ENCODE measurements at regions not wholly inside any gene's neighbourhood (a gene's known extent, or its start where the extent isn't known, plus 50 kb on each side); places are given as distances from the start of the nearest gene placed in this dataset.
"Not testable (repeated sequence)": the region's sequence is repeated elsewhere in the genome, so short reads cannot be mapped to it uniquely, and the experiment has no call there.

GRCh38 chr5:96203761-96204160 lies 229.3 kb downstream of the PCSK1 start:
- Mint-ChIP-seq H3K36me3 (peaks cover 7 to 12% of the 10 kb centered on the region in 2 donors), H3K9me3 (peaks cover 21 to 25% of the 10 kb centered on the region in 2 donors), H3K27ac (no peak overlapping the region), H3K4me3 (no peak overlapping the region), H3K4me1 (no peaks in the 10 kb centered on the region), H3K27me3 (no peaks in the 10 kb centered on the region)
- ATAC-seq (replicated peaks): no peak
- no peak for DNase-seq

- Mint-ChIP-seq H3K9me3 (peaks cover 0 to 4% of the 10 kb centered on the region in 2 donors), H3K27me3 (no peaks in the 10 kb centered on the region), H3K4me3 (no peak overlapping the region), H3K36me3 (no peaks in the 10 kb centered on the region), H3K27ac (no peak overlapping the region), H3K4me1 (no peaks in the 10 kb centered on the region)
- ATAC-seq (replicated peaks) (no peak), DNase-seq (no peak)
These were observed 231.5 kb downstream of the PCSK1 start for GRCh38 chr5:96201503-96201902.

GRCh38 chr5:96200641-96201040 lies 232.4 kb downstream of the PCSK1 start:
- no peak for ATAC-seq (replicated peaks)

GRCh38 chr5:96199713-96200183 lies 233.3 kb downstream of the PCSK1 start:
- no peaks in the 10 kb centered on the region for H3K36me3 Mint-ChIP-seq
- no peaks in the 10 kb centered on the region for H3K4me1 Mint-ChIP-seq
- no peak for DNase-seq
- no peak for ATAC-seq (replicated peaks)
- no peak overlapping the region for H3K27ac Mint-ChIP-seq
- no peaks in the 10 kb centered on the region for H3K27me3 Mint-ChIP-seq
- H3K4me3 Mint-ChIP-seq: no peak overlapping the region
- no peaks in the 10 kb centered on the region for H3K9me3 Mint-ChIP-seq

More at GRCh38 chr5:96200641-96201040, 232.4 kb downstream of the PCSK1 start:
- Mint-ChIP-seq H3K27me3 (no peaks in the 10 kb centered on the region), H3K27ac (no peak overlapping the region), H3K4me3 (no peak overlapping the region), H3K36me3 (no peaks in the 10 kb centered on the region), H3K9me3 (peaks cover 0 to 2% of the 10 kb centered on the region in 2 donors), H3K4me1 (no peaks in the 10 kb centered on the region)
- no peak for DNase-seq

GRCh38 chr5:96198356-96199058 lies 234.5 kb downstream of the PCSK1 start:
- H3K27me3 Mint-ChIP-seq: no peaks in the 10 kb centered on the region
- H3K4me1 Mint-ChIP-seq: no peaks in the 10 kb centered on the region
- H3K9me3 Mint-ChIP-seq: no peaks in the 10 kb centered on the region
- H3K27ac Mint-ChIP-seq: no peak overlapping the region
- no peak overlapping the region for H3K4me3 Mint-ChIP-seq
- no peak for DNase-seq
- no peaks in the 10 kb centered on the region for H3K36me3 Mint-ChIP-seq
- no peak for ATAC-seq (replicated peaks)

GRCh38 chr5:96197767-96198166 lies 235.3 kb downstream of the PCSK1 start:
- H3K4me3 Mint-ChIP-seq: not testable (repeated sequence)

GRCh38 chr5:96197347-96197746 lies 235.7 kb upstream of the ELL2 start:
- H3K4me3 Mint-ChIP-seq: no peak overlapping the region
- ATAC-seq (replicated peaks) (no peak), DNase-seq (no peak)
- H3K36me3 Mint-ChIP-seq: no peaks in the 10 kb centered on the region
- no peak overlapping the region for H3K27ac Mint-ChIP-seq
- H3K27me3 Mint-ChIP-seq: no peaks in the 10 kb centered on the region
- no peaks in the 10 kb centered on the region for H3K9me3 Mint-ChIP-seq
- no peaks in the 10 kb centered on the region for H3K4me1 Mint-ChIP-seq

More at GRCh38 chr5:96197767-96198166, 235.3 kb downstream of the PCSK1 start:
- H3K9me3 Mint-ChIP-seq; DNase-seq; H3K27me3 Mint-ChIP-seq; H3K36me3 Mint-ChIP-seq; H3K4me1 Mint-ChIP-seq; ATAC-seq (replicated peaks); H3K27ac Mint-ChIP-seq: not testable (repeated sequence)

GRCh38 chr5:96196890-96197289 lies 235.2 kb upstream of the ELL2 start:
- no peak overlapping the region for H3K27ac Mint-ChIP-seq
- no peaks in the 10 kb centered on the region for H3K27me3 Mint-ChIP-seq
- H3K4me3 Mint-ChIP-seq: no peak overlapping the region
- H3K4me1 Mint-ChIP-seq: no peaks in the 10 kb centered on the region
- DNase-seq: no peak
- no peak for ATAC-seq (replicated peaks)
- no peaks in the 10 kb centered on the region for H3K36me3 Mint-ChIP-seq
- no peaks in the 10 kb centered on the region for H3K9me3 Mint-ChIP-seq

GRCh38 chr5:96196407-96196806 lies 234.8 kb upstream of the ELL2 start:
- Mint-ChIP-seq H3K27ac (no peak overlapping the region), H3K4me1 (no peaks in the 10 kb centered on the region), H3K36me3 (no peaks in the 10 kb centered on the region), H3K9me3 (no peaks in the 10 kb centered on the region), H3K27me3 (no peaks in the 10 kb centered on the region), H3K4me3 (no peak overlapping the region)
- DNase-seq: no peak
- ATAC-seq (replicated peaks): no peak

- no peak overlapping the region for H3K27ac Mint-ChIP-seq
- H3K27me3 Mint-ChIP-seq: no peaks in the 10 kb centered on the region
- no peaks in the 10 kb centered on the region for H3K9me3 Mint-ChIP-seq
- H3K4me3 Mint-ChIP-seq: no peak overlapping the region
- no peaks in the 10 kb centered on the region for H3K4me1 Mint-ChIP-seq
- DNase-seq: no peak
- ATAC-seq (replicated peaks): no peak
- no peaks in the 10 kb centered on the region for H3K36me3 Mint-ChIP-seq
These were observed 233.5 kb upstream of the ELL2 start for GRCh38 chr5:96195123-96195522.

- Mint-ChIP-seq H3K27ac (no peak overlapping the region), H3K36me3 (no peaks in the 10 kb centered on the region), H3K4me1 (no peaks in the 10 kb centered on the region)
These were observed 232.9 kb upstream of the ELL2 start for GRCh38 chr5:96194593-96194992.

GRCh38 chr5:96193946-96194345 lies 232.3 kb upstream of the ELL2 start:
- DNase-seq (no peak), ATAC-seq (replicated peaks) (no peak)
- H3K4me1 Mint-ChIP-seq: no peaks in the 10 kb centered on the region
- no peaks in the 10 kb centered on the region for H3K9me3 Mint-ChIP-seq
- H3K27ac Mint-ChIP-seq: no peak overlapping the region
- no peaks in the 10 kb centered on the region for H3K36me3 Mint-ChIP-seq
- H3K27me3 Mint-ChIP-seq: peaks cover 0 to 7% of the 10 kb centered on the region in 2 donors
- H3K4me3 Mint-ChIP-seq: no peak overlapping the region

More at GRCh38 chr5:96194593-96194992, 232.9 kb upstream of the ELL2 start:
- ATAC-seq (replicated peaks) (no peak), DNase-seq (no peak)
- Mint-ChIP-seq H3K27me3 (peaks cover 0 to under 1% of the 10 kb centered on the region in 2 donors), H3K4me3 (no peak overlapping the region), H3K9me3 (no peaks in the 10 kb centered on the region)

- no peak for ATAC-seq (replicated peaks)
- no peak overlapping the region for H3K27ac Mint-ChIP-seq
- H3K9me3 Mint-ChIP-seq: peaks cover 9 to 10% of the 10 kb centered on the region in 2 donors
- H3K36me3 Mint-ChIP-seq: no peaks in the 10 kb centered on the region
- no peaks in the 10 kb centered on the region for H3K4me1 Mint-ChIP-seq
- no peak for DNase-seq
- H3K4me3 Mint-ChIP-seq: no peak overlapping the region
- H3K27me3 Mint-ChIP-seq: peaks cover 6 to 8% of the 10 kb centered on the region in 2 donors
These were observed 228.3 kb upstream of the ELL2 start for GRCh38 chr5:96189987-96190386.

- peaks cover 6 to 8% of the 10 kb centered on the region in 2 donors for H3K27me3 Mint-ChIP-seq
These were observed 227.6 kb upstream of the ELL2 start for GRCh38 chr5:96189028-96189826.

More at GRCh38 chr5:96189028-96189826, 227.6 kb upstream of the ELL2 start:
- Mint-ChIP-seq H3K36me3 (no peaks in the 10 kb centered on the region), H3K9me3 (peaks cover 13 to 14% of the 10 kb centered on the region in 2 donors), H3K27ac (no peak overlapping the region), H3K4me3 (no peak overlapping the region), H3K4me1 (no peaks in the 10 kb centered on the region)
- ATAC-seq (replicated peaks) (no peak), DNase-seq (no peak)

Measured in stimulated activated naive B cell treated with anti-CD40 and anti-IgM and Interleukin-4, amounts not matched to agents 10 μg/mL and 1 μg/mL and 100 μg/mL, for 72 hours (primary cell).